ENCODE measurements at regions not wholly inside any gene's neighbourhood (a gene's known extent, or its start where the extent isn't known, plus 50 kb on each side); places are given as distances from the start of the nearest gene placed in this dataset.

DNA sequence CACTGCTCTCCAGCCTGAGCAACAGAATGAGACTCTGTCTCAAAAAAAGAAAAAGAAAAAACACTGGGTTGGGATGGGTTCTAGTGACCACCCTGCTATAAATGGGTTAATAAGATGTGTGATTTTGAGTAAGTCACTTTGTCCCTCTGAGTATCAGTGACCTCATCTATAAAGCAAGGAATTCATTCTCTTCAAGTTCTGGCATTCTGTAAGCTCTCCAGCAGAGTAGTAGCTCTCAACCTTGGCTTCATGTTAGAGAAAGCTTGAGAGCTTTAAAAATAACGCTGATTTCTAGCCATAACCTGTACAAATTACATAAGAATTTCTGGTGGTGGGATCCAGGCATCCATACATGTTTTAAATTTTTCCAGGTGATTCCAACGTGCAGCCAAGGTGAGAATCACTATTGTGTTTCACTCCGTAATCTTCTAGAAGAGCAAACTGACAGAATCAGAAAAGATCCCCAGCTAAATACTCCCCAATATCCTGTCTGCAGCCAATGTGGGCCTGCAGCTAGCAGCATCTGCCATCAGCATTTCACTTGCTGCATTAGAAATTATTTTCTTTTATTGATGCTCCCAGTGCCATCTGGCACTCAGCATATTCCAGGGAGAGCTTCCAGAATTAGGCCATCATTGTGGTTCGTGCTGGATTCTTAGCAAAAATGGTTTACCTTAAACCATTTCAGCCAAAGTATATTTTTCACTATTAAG lies 109.4 kb downstream of the FEM1C start:
- TF ChIP-seq POLR2A (IDR thresholded peaks at IDR 0.05), result no peak
- TF ChIP-seq CTCF (IDR thresholded peaks at IDR 0.05), result no peak
